WTC11 (cell line): ENCODE measurements at regions not wholly inside any gene's neighbourhood (a gene's known extent, or its start where the extent isn't known, plus 50 kb on each side); places are given as distances from the start of the nearest gene placed in this dataset.
A peak's percentile ranks its signal among the peaks of the same experiment; 100 is the strongest.

Experiments
- ATAC-seq: fragments of 200-7000 bp; cut with Tn5 transposase; 2 replicates; pipeline ENCODE4 v1.10.0; 2021; ENCODE audit warnings: mild to moderate bottlenecking, moderate library complexity
- CTCF ChIA-PET: fragments of 300-600 bp; sonication (Branson Sonifier 250); formaldehyde crosslinking; loops from one replicate; lab custom pipeline; 2021; ENCODE audit warnings: antibody characterized with exemption; lab: Charles Lee
- POLR2A ChIA-PET: fragments of 350-600 bp; sonication (Branson Sonifier 250); formaldehyde crosslinking; loops from one replicate; lab custom pipeline; 2021; ENCODE audit warnings: antibody characterized with exemption; lab: Charles Lee
- DNase-seq: peaks from one replicate; pipeline ENCODE4 v3.0.0; 2021; ENCODE audit warnings: low spot score
- H3K27ac Mint-ChIP-seq: 2 replicates; pipeline ENCODE4 v1.8.0; 2021; ENCODE audit warnings: mixed read lengths
- H3K27me3 Mint-ChIP-seq: 2 replicates; pipeline ENCODE4 v1.8.0; 2021; ENCODE audit warnings: low read depth, mild to moderate bottlenecking, moderate library complexity, mixed read lengths
- H3K36me3 Mint-ChIP-seq: 2 replicates; pipeline ENCODE4 v1.8.0; 2021; ENCODE audit warnings: mixed read lengths
- H3K4me1 Mint-ChIP-seq: 2 replicates; pipeline ENCODE4 v1.8.0; 2022; ENCODE audit warnings: mixed read lengths
- H3K4me3 Mint-ChIP-seq: 2 replicates; pipeline ENCODE4 v1.8.0; 2021; ENCODE audit warnings: mild to moderate bottlenecking, moderate library complexity, mixed read lengths
- H3K9me3 Mint-ChIP-seq: 2 replicates; pipeline ENCODE4 v1.8.0; 2021; ENCODE audit warnings: mixed read lengths
- CTCF ChIP-seq: fragments of 200-600 bp; IDR thresholded peaks from 2 replicates; pipeline ENCODE4 v1.8.0; 2022; ENCODE audit warnings: antibody characterized with exemption
- E2F1 ChIP-seq: sonication (generic); formaldehyde crosslinking; IDR thresholded peaks from 2 replicates; pipeline ENCODE4 v1.8.0; 2022; ENCODE audit warnings: mild to moderate bottlenecking, missing genetic modification reagents
- FOXP4 ChIP-seq: sonication (generic); formaldehyde crosslinking; IDR thresholded peaks from 2 replicates; pipeline ENCODE4 v1.8.0; 2022; ENCODE audit warnings: mild to moderate bottlenecking, missing genetic modification reagents
- GRHL2 ChIP-seq: fragments of 250-450 bp; sonication (Bioruptor Pico); IDR thresholded peaks from 2 replicates; pipeline ENCODE4 v1.8.0; 2022; ENCODE audit warnings: mild to moderate bottlenecking, moderate library complexity; ENCODE audit not compliant: insufficient replicate concordance, severe bottlenecking
- GTF2I ChIP-seq: fragments of 250-450 bp; sonication (Bioruptor Pico); conservative IDR thresholded peaks from 2 replicates; pipeline ENCODE4 v1.4.0; 2021; ENCODE audit warnings: mild to moderate bottlenecking
- IRF2 ChIP-seq: sonication (generic); formaldehyde crosslinking; IDR thresholded peaks from 2 replicates; pipeline ENCODE4 v1.8.0; 2022; ENCODE audit warnings: low read depth, missing genetic modification reagents, borderline replicate concordance
- MYBL2 ChIP-seq: sonication (generic); formaldehyde crosslinking; IDR thresholded peaks from 2 replicates; pipeline ENCODE4 v1.8.1; 2023; ENCODE audit warnings: mild to moderate bottlenecking, moderate library complexity, missing genetic modification reagents
- NFYB ChIP-seq: sonication (generic); formaldehyde crosslinking; conservative IDR thresholded peaks from 2 replicates; pipeline ENCODE4 v1.8.0; 2022; ENCODE audit warnings: low read depth, missing genetic modification reagents
- OVOL2 ChIP-seq: fragments of 250-450 bp; sonication (Bioruptor Pico); IDR thresholded peaks from 2 replicates; pipeline ENCODE4 v1.9.0; 2021; ENCODE audit warnings: mild to moderate bottlenecking, borderline replicate concordance
- TCF7 ChIP-seq: sonication (generic); formaldehyde crosslinking; IDR thresholded peaks from 2 replicates; pipeline ENCODE4 v1.8.0; 2022; ENCODE audit warnings: mild to moderate bottlenecking, low read depth, missing genetic modification reagents, moderate library complexity
- USF1 ChIP-seq: sonication (generic); formaldehyde crosslinking; IDR thresholded peaks from 2 replicates; pipeline ENCODE4 v1.8.0; 2022; ENCODE audit warnings: mild to moderate bottlenecking, missing genetic modification reagents
- ZNF121 ChIP-seq: sonication (generic); formaldehyde crosslinking; IDR thresholded peaks from 2 replicates; pipeline ENCODE4 v1.8.0; 2023; ENCODE audit warnings: missing genetic modification reagents
- ZNF219 ChIP-seq: sonication (generic); formaldehyde crosslinking; IDR thresholded peaks from 2 replicates; pipeline ENCODE4 v1.8.0; 2023; ENCODE audit warnings: missing genetic modification reagents, mild to moderate bottlenecking, borderline replicate concordance
- ZNF317 ChIP-seq: sonication (generic); formaldehyde crosslinking; IDR thresholded peaks from 2 replicates; pipeline ENCODE4 v1.8.1; 2023; ENCODE audit warnings: low read depth, mild to moderate bottlenecking, moderate library complexity, missing genetic modification reagents, borderline replicate concordance
- ZNF396 ChIP-seq: fragments of 250-450 bp; sonication (Bioruptor Pico); IDR thresholded peaks from 2 replicates; pipeline ENCODE4 v1.8.0; 2021; ENCODE audit warnings: mild to moderate bottlenecking, moderate library complexity, borderline replicate concordance
- ZNF416 ChIP-seq: fragments of 250-450 bp; sonication (Bioruptor Pico); IDR thresholded peaks from 2 replicates; pipeline ENCODE4 v1.9.0; 2021; ENCODE audit warnings: mild to moderate bottlenecking, inconsistent platforms
- ZNF425 ChIP-seq: fragments of 250-450 bp; sonication (Bioruptor Pico); conservative IDR thresholded peaks from 2 replicates; pipeline ENCODE4 v1.9.0; 2021; ENCODE audit warnings: mild to moderate bottlenecking
- TF ChIP-seq, protein P1 (sequence below): fragments of 250-450 bp; sonication (Bioruptor Pico); IDR thresholded peaks from 2 replicates; pipeline ENCODE4 v1.9.0; 2021; ENCODE audit warnings: moderate library complexity, mild to moderate bottlenecking, inconsistent platforms, borderline replicate concordance

GRCh38 chr5:50967563-50968355 is 301.3 kb downstream of the PARP8 start:
- TF ChIP-seq ZNF396 (no peak), FOXP4 (CRISPR knock-in tag) (no peak), E2F1 (CRISPR knock-in tag) (no peak), USF1 (CRISPR knock-in tag) (no peak), OVOL2 (CRISPR knock-in tag) (no peak)
- Mint-ChIP-seq H3K4me3 (peak overlapping the region; percentile 81), H3K4me1 (peaks cover 55% of the 10 kb centered on the region), H3K36me3 (no peaks in the 10 kb centered on the region), H3K9me3 (no peaks in the 10 kb centered on the region), H3K27me3 (peaks cover 96% of the 10 kb centered on the region), H3K27ac (no peak overlapping the region)
- peak; percentile 28 for DNase-seq
- ChIA-PET CTCF (interaction anchor here (0.6 to 1.1 kb wide), 3 partner anchors 9 to 400 kb away, joined by 3 to 5 read pairs (median 3); no protein-coding TSS in a partner anchor), POLR2A (interaction anchor here (1.0 kb wide), 1 partner anchor 426 kb away, joined by 3 read pairs; no protein-coding TSS in a partner anchor)
- ATAC-seq: 0 out of 2 replicates have a peak, but pooled peaks have one; percentile 4

DNA sequence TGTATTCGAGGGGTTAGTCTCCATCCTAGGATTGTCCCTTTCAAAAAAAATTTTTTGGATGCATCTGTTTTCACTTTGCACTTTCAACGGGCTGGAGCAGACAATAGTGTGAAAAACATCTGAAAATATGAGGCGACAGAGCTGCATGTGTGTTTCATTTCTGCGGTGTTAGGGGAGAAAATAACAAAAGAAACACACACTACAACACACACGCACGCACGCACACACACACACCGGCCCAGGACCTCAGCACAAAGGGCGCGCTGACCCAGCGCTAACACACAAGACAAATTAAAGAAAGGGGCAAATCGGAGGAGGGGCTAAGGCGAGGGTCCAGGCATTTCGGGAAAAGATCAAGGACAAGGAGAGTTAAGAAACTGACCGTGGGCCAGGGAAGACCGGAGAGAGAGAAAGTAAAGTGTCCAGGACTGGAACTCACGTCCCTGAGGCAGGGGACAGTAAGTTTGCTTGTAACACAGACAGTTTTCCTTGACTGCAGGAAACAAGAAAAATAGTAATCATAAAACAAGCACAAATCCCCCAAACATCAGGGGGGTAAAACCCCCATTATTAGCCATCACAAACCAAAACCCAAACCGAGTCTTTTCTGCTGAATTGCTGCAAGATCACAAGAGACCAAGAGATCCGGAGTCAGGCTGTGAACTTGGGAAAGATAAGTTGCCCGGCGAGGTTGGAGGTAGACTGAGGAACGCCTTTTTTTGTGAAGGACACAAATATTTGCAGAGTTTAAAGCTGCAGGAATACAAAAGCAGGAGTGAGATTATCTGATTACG is 302.1 kb downstream of the PARP8 start:
- CTCF ChIA-PET: interaction anchor here (1.2 to 1.4 kb wide), 2 partner anchors 414 to 1039 kb away, joined by 4 to 6 read pairs; partner anchors contain the start of gene ISL1
- no peak overlapping the region for H3K27ac Mint-ChIP-seq
- TF ChIP-seq, protein P1, sequence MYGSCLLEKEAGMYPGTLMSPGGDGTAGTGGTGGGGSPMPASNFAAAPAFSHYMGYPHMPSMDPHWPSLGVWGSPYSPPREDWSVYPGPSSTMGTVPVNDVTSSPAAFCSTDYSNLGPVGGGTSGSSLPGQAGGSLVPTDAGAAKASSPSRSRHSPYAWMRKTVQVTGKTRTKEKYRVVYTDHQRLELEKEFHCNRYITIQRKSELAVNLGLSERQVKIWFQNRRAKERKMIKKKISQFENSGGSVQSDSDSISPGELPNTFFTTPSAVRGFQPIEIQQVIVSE (CRISPR knock-in tag): no peak
- TF ChIP-seq IRF2 (CRISPR knock-in tag) (no peak), GTF2I (CRISPR knock-in tag) (no peak), CTCF (no peak), ZNF317 (no peak), MYBL2 (CRISPR knock-in tag) (no peak), NFYB (CRISPR knock-in tag) (no peak), ZNF416 (CRISPR knock-in tag) (no peak), USF1 (CRISPR knock-in tag) (no peak), GRHL2 (CRISPR knock-in tag) (no peak), ZNF219 (CRISPR knock-in tag) (no peak), FOXP4 (CRISPR knock-in tag) (no peak), TCF7 (CRISPR knock-in tag) (no peak), ZNF396 (no peak), ZNF425 (CRISPR knock-in tag) (no peak), ZNF121 (CRISPR knock-in tag) (no peak)

More for the DNA sequence above, 302.1 kb downstream of the PARP8 start:
- no peaks in the 10 kb centered on the region for H3K9me3 Mint-ChIP-seq
- POLR2A ChIA-PET: no interaction called here
- H3K4me3 Mint-ChIP-seq: peak overlapping the region; percentile 81
- DNase-seq: no peak
- no peak for ATAC-seq
- peaks cover 94% of the 10 kb centered on the region for H3K27me3 Mint-ChIP-seq
- H3K36me3 Mint-ChIP-seq: no peaks in the 10 kb centered on the region
- H3K4me1 Mint-ChIP-seq: peaks cover 55% of the 10 kb centered on the region
